ENCODE measurements at regions not wholly inside any gene's neighbourhood (a gene's known extent, or its start where the extent isn't known, plus 50 kb on each side); places are given as distances from the start of the nearest gene placed in this dataset.

DNA sequence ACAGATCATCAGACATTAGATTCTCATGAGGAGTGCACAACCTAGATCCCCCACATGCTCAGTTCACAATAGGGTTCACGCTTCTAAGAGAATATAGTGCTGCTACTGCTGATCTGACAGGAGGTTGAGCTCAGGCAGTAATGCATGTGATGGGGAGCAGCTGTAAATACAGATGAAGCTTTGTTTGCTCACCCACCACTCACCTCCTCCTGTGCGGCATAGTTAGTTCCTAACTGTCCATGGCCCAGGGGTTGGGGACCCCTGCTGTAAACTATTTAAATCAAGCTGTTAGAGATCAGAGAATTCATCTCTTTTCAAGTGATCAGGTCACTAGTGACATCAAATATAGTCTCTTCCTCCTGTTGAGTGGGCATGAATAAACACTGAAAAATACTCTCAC, 88.8 kb upstream of the ACVR2A start:
- TF ChIP-seq, protein P1, sequence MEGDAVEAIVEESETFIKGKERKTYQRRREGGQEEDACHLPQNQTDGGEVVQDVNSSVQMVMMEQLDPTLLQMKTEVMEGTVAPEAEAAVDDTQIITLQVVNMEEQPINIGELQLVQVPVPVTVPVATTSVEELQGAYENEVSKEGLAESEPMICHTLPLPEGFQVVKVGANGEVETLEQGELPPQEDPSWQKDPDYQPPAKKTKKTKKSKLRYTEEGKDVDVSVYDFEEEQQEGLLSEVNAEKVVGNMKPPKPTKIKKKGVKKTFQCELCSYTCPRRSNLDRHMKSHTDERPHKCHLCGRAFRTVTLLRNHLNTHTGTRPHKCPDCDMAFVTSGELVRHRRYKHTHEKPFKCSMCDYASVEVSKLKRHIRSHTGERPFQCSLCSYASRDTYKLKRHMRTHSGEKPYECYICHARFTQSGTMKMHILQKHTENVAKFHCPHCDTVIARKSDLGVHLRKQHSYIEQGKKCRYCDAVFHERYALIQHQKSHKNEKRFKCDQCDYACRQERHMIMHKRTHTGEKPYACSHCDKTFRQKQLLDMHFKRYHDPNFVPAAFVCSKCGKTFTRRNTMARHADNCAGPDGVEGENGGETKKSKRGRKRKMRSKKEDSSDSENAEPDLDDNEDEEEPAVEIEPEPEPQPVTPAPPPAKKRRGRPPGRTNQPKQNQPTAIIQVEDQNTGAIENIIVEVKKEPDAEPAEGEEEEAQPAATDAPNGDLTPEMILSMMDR (IDR thresholded peaks at IDR 0.05) = no peak
- no peak for TF ChIP-seq POLR2A (IDR thresholded peaks at IDR 0.05)

Measured in Peyer's patch (tissue), 4 donors.